SK-N-SH treated with all-trans-retinoic acid at 6 μM for 48 hours (cell line): ENCODE measurements at regions not wholly inside any gene's neighbourhood (a gene's known extent, or its start where the extent isn't known, plus 50 kb on each side); places are given as distances from the start of the nearest gene placed in this dataset.

Experiments used
- ATAC-seq: fragments of 200-7000 bp; cut with Tn5 transposase; 3 replicates; pipeline ENCODE4 v1.9.1; 2020; ENCODE audit warnings: mild to moderate bottlenecking, moderate library complexity
- ARNTL ChIP-seq: fragments of 450-650 bp; formaldehyde crosslinking; IDR thresholded peaks from 2 replicates; pipeline ENCODE4 v1.5.0; 2020; ENCODE audit warnings: low read depth, mild to moderate bottlenecking, moderate library complexity, borderline replicate concordance
- CSDC2 ChIP-seq: fragments of 250-450 bp; sonication (Bioruptor Pico); IDR thresholded peaks from 2 replicates; pipeline ENCODE4 v1.5.0; 2020; ENCODE audit warnings: mild to moderate bottlenecking, moderate library complexity
- ESRRG ChIP-seq: fragments of 250-450 bp; sonication (Bioruptor Pico); IDR thresholded peaks from 2 replicates; pipeline ENCODE4 v1.6.1; 2021; ENCODE audit warnings: mild to moderate bottlenecking
- GLIS3 ChIP-seq: fragments of 250-450 bp; sonication (Bioruptor Pico); IDR thresholded peaks from 2 replicates; pipeline ENCODE4 v1.5.0; 2020; ENCODE audit warnings: mild to moderate bottlenecking, moderate library complexity
- ISL1 ChIP-seq: fragments of 250-450 bp; sonication (Bioruptor Pico); IDR thresholded peaks from 2 replicates; pipeline ENCODE4 v2.1.2; 2022; ENCODE audit warnings: mild to moderate bottlenecking, moderate library complexity
- OSR1 ChIP-seq: fragments of 250-450 bp; sonication (Bioruptor Pico); IDR thresholded peaks from 2 replicates; pipeline ENCODE4 v1.8.0; 2022; ENCODE audit warnings: moderate library complexity, mild to moderate bottlenecking, inconsistent platforms
- RARB ChIP-seq: fragments of 250-450 bp; sonication (Bioruptor Pico); IDR thresholded peaks from 2 replicates; pipeline ENCODE4 v1.8.0; 2021; ENCODE audit warnings: mild to moderate bottlenecking, moderate library complexity
- SNAI2 ChIP-seq: fragments of 250-450 bp; sonication (Bioruptor Pico); IDR thresholded peaks from 2 replicates; pipeline ENCODE4 v1.5.0; 2020; ENCODE audit warnings: mild to moderate bottlenecking, moderate library complexity
- TCF4 ChIP-seq: fragments of 250-450 bp; sonication (Bioruptor Pico); IDR thresholded peaks from 2 replicates; pipeline ENCODE4 v1.8.0; 2021; ENCODE audit warnings: mild to moderate bottlenecking, moderate library complexity, borderline replicate concordance
- TOX ChIP-seq: fragments of 250-450 bp; sonication (Bioruptor Pico); IDR thresholded peaks from 2 replicates; pipeline ENCODE4 v1.8.0; 2021; ENCODE audit warnings: mild to moderate bottlenecking, moderate library complexity, borderline replicate concordance
- ZFP3 ChIP-seq: fragments of 250-450 bp; sonication (Bioruptor Pico); IDR thresholded peaks from 2 replicates; pipeline ENCODE4 v1.5.0; 2020; ENCODE audit warnings: mild to moderate bottlenecking, moderate library complexity
- ZNF565 ChIP-seq: fragments of 450-650 bp; formaldehyde crosslinking; conservative IDR thresholded peaks from 2 replicates; pipeline ENCODE4 v1.5.0; 2020; ENCODE audit warnings: low read depth, mild to moderate bottlenecking, moderate library complexity
- ZNF70 ChIP-seq: fragments of 450-650 bp; formaldehyde crosslinking; IDR thresholded peaks from 2 replicates; pipeline ENCODE4 v1.5.0; 2020; ENCODE audit warnings: mild to moderate bottlenecking, moderate library complexity
- ZNF8 ChIP-seq: fragments of 450-650 bp; formaldehyde crosslinking; IDR thresholded peaks from 2 replicates; pipeline ENCODE4 v1.5.0; 2020; ENCODE audit warnings: mild to moderate bottlenecking, moderate library complexity
- TF ChIP-seq, protein P1 (sequence below): fragments of 250-450 bp; sonication (Bioruptor Pico); IDR thresholded peaks from 2 replicates; pipeline ENCODE4 v1.8.0; 2021; ENCODE audit warnings: low read depth, mild to moderate bottlenecking, moderate library complexity, borderline replicate concordance
- TF ChIP-seq, protein P2 (sequence below): fragments of 250-450 bp; sonication (Bioruptor Pico); IDR thresholded peaks from 2 replicates; pipeline ENCODE4 v1.5.1; 2020; ENCODE audit warnings: low read depth, mild to moderate bottlenecking, moderate library complexity
- TF ChIP-seq, protein P3 (sequence below): fragments of 250-450 bp; sonication (Bioruptor Pico); IDR thresholded peaks from 2 replicates; pipeline ENCODE4 v1.5.1; 2021; ENCODE audit warnings: mild to moderate bottlenecking, moderate library complexity
- TF ChIP-seq, protein P4 (sequence below): fragments of 250-450 bp; sonication (Bioruptor Pico); IDR thresholded peaks from 2 replicates; pipeline ENCODE4 v1.5.0; 2020; ENCODE audit warnings: mild to moderate bottlenecking, moderate library complexity
- TF ChIP-seq, protein P5 (sequence below): fragments of 250-450 bp; sonication (Bioruptor Pico); IDR thresholded peaks from 2 replicates; pipeline ENCODE4 v1.8.0; 2020; ENCODE audit warnings: mild to moderate bottlenecking, moderate library complexity, borderline replicate concordance

DNA sequence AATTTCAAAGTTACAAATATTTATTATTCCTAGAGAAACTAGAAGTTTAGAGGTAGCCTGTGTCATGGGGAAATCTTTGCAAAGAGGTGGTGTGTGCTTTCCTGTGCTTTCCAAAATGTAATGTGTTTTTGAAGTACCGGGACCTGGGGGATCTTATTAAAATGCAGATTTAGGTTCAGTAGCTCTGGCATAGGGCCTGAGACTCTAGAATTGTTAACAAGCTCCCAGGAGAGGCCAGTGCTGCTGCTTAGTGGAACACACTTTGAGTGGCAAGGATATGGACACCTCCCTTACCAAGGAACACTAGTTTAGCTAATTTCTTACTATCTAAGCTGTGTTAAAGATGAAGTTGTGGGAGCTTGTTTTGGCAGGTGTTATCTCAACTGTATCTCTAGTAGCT, 428.9 kb downstream of the VGLL3 start:
- ATAC-seq, result no peak
- TF ChIP-seq ZNF565 (CRISPR knock-in tag), result no peak
- TF ChIP-seq ISL1, result no peak
- TF ChIP-seq, protein P1, sequence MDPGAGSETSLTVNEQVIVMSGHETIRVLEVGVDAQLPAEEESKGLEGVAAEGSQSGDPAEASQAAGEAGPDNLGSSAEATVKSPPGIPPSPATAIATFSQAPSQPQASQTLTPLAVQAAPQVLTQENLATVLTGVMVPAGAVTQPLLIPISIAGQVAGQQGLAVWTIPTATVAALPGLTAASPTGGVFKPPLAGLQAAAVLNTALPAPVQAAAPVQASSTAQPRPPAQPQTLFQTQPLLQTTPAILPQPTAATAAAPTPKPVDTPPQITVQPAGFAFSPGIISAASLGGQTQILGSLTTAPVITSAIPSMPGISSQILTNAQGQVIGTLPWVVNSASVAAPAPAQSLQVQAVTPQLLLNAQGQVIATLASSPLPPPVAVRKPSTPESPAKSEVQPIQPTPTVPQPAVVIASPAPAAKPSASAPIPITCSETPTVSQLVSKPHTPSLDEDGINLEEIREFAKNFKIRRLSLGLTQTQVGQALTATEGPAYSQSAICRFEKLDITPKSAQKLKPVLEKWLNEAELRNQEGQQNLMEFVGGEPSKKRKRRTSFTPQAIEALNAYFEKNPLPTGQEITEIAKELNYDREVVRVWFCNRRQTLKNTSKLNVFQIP, result no peak
- TF ChIP-seq, protein P2, sequence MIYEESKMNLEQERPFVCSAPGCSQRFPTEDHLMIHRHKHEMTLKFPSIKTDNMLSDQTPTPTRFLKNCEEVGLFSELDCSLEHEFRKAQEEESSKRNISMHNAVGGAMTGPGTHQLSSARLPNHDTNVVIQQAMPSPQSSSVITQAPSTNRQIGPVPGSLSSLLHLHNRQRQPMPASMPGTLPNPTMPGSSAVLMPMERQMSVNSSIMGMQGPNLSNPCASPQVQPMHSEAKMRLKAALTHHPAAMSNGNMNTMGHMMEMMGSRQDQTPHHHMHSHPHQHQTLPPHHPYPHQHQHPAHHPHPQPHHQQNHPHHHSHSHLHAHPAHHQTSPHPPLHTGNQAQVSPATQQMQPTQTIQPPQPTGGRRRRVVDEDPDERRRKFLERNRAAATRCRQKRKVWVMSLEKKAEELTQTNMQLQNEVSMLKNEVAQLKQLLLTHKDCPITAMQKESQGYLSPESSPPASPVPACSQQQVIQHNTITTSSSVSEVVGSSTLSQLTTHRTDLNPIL (CRISPR knock-in tag), result no peak
- TF ChIP-seq TCF4, result no peak
- TF ChIP-seq, protein P3, sequence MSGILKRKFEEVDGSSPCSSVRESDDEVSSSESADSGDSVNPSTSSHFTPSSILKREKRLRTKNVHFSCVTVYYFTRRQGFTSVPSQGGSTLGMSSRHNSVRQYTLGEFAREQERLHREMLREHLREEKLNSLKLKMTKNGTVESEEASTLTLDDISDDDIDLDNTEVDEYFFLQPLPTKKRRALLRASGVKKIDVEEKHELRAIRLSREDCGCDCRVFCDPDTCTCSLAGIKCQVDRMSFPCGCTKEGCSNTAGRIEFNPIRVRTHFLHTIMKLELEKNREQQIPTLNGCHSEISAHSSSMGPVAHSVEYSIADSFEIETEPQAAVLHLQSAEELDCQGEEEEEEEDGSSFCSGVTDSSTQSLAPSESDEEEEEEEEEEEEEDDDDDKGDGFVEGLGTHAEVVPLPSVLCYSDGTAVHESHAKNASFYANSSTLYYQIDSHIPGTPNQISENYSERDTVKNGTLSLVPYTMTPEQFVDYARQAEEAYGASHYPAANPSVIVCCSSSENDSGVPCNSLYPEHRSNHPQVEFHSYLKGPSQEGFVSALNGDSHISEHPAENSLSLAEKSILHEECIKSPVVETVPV, result no peak
- TF ChIP-seq ZNF70 (CRISPR knock-in tag), result no peak
- no peak for TF ChIP-seq ESRRG (CRISPR knock-in tag)
- no peak for TF ChIP-seq RARB
- TF ChIP-seq, protein P4, sequence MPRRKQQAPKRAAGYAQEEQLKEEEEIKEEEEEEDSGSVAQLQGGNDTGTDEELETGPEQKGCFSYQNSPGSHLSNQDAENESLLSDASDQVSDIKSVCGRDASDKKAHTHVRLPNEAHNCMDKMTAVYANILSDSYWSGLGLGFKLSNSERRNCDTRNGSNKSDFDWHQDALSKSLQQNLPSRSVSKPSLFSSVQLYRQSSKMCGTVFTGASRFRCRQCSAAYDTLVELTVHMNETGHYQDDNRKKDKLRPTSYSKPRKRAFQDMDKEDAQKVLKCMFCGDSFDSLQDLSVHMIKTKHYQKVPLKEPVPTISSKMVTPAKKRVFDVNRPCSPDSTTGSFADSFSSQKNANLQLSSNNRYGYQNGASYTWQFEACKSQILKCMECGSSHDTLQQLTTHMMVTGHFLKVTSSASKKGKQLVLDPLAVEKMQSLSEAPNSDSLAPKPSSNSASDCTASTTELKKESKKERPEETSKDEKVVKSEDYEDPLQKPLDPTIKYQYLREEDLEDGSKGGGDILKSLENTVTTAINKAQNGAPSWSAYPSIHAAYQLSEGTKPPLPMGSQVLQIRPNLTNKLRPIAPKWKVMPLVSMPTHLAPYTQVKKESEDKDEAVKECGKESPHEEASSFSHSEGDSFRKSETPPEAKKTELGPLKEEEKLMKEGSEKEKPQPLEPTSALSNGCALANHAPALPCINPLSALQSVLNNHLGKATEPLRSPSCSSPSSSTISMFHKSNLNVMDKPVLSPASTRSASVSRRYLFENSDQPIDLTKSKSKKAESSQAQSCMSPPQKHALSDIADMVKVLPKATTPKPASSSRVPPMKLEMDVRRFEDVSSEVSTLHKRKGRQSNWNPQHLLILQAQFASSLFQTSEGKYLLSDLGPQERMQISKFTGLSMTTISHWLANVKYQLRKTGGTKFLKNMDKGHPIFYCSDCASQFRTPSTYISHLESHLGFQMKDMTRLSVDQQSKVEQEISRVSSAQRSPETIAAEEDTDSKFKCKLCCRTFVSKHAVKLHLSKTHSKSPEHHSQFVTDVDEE, result no peak
- no peak for TF ChIP-seq OSR1 (CRISPR knock-in tag)
- TF ChIP-seq, protein P5, sequence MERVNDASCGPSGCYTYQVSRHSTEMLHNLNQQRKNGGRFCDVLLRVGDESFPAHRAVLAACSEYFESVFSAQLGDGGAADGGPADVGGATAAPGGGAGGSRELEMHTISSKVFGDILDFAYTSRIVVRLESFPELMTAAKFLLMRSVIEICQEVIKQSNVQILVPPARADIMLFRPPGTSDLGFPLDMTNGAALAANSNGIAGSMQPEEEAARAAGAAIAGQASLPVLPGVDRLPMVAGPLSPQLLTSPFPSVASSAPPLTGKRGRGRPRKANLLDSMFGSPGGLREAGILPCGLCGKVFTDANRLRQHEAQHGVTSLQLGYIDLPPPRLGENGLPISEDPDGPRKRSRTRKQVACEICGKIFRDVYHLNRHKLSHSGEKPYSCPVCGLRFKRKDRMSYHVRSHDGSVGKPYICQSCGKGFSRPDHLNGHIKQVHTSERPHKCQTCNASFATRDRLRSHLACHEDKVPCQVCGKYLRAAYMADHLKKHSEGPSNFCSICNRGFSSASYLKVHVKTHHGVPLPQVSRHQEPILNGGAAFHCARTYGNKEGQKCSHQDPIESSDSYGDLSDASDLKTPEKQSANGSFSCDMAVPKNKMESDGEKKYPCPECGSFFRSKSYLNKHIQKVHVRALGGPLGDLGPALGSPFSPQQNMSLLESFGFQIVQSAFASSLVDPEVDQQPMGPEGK (CRISPR knock-in tag), result no peak
- no peak for TF ChIP-seq ARNTL (CRISPR knock-in tag)
- TF ChIP-seq ZFP3 (CRISPR knock-in tag), result no peak
- no peak for TF ChIP-seq CSDC2 (CRISPR knock-in tag)

DNA sequence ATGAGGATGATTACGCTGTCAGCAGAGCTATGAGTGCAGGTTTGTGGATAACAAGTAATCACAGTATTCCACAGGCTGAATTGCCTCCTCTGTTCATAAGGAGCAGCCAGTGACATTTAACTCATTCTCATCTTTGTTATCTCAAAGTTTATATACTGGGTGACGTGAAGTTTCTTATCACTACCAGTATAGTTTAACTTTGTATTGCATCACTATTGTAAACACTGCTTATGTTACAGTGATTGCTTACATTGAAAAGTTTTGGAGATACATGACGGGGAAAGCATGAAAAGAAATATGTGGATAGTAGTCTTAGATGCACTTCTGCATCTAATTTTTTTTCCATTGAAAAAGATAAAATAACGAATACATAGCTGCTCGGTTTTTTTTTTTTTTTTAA, 429.7 kb downstream of the VGLL3 start:
- no peak for ATAC-seq
- no peak for TF ChIP-seq ISL1
- TF ChIP-seq, protein P1, result no peak
- TF ChIP-seq TOX (CRISPR knock-in tag), result no peak

DNA sequence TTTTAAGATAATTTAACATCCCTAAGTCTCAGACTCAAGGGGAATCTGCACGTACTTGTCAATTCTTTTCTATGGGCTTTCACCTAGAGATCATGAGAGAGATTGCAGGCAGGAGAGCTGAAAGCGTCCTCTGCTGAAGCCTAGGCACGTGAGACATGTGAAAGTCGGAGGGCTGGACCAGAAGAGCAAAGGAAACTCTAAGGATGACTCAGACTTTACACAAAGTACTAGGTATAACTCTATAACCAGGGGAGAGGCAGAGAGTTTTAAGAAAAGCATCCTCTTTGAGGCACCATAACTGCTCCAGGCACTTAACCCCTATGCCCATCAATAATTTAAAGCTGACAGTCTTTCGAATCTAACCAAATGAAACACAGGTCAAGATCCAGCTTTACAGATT, 436.6 kb downstream of the VGLL3 start:
- TF ChIP-seq, protein P2 (CRISPR knock-in tag), result no peak
- TF ChIP-seq SNAI2 (no peak), TCF4 (no peak), ZNF565 (CRISPR knock-in tag) (no peak), ESRRG (CRISPR knock-in tag) (no peak), ZNF8 (CRISPR knock-in tag) (no peak), ZFP3 (CRISPR knock-in tag) (no peak), GLIS3 (CRISPR knock-in tag) (no peak)
- TF ChIP-seq, protein P4, result no peak
- ATAC-seq, result no peak
